Uterus (tissue), 2 donors: ENCODE measurements at regions not wholly inside any gene's neighbourhood (a gene's known extent, or its start where the extent isn't known, plus 50 kb on each side); places are given as distances from the start of the nearest gene placed in this dataset.

Source experiments
- CTCF ChIP-seq, 4 experiments: fragments of 200-600 bp in 2 of 4; fragments of 450-650 bp in 2 of 4; sonication (generic) in 2 of 4; IDR thresholded peaks; one replicate each; pipeline ENCODE4 v1.5.1; 2016 to 2019; ENCODE audit warnings: antibody characterized with exemption in 4 of 4, mild to moderate bottlenecking in 2 of 4, moderate library complexity in 1 of 4
- POLR2A ChIP-seq, 2 donors: fragments of 450-650 bp; IDR thresholded peaks; one replicate each; pipeline ENCODE4 v1.6.1; 2016; ENCODE audit warnings: antibody characterized with exemption in 2 of 2, mild to moderate bottlenecking in 1 of 2, moderate library complexity in 1 of 2

- TF ChIP-seq CTCF (IDR thresholded peaks at IDR 0.05) (no peak), POLR2A (IDR thresholded peaks at IDR 0.05) (no peak)
Observed at GRCh38 chr14:101301011-101301410, 260.3 kb upstream of the DIO3 start.
